ENCODE measurements at regions not wholly inside any gene's neighbourhood (a gene's known extent, or its start where the extent isn't known, plus 50 kb on each side); places are given as distances from the start of the nearest gene placed in this dataset.

GRCh38 chr13:103810026-103810425 lies 743.8 kb upstream of the SLC10A2 start:
- H3K27ac Mint-ChIP-seq = no peak overlapping the region
- H3K4me3 Mint-ChIP-seq = no peak overlapping the region
- no peaks in the 10 kb centered on the region for H3K27me3 Mint-ChIP-seq
- H3K36me3 Mint-ChIP-seq (ENCODE audit: low read depth) = no peaks in the 10 kb centered on the region
- H3K9me3 Mint-ChIP-seq = peaks cover 2% of the 10 kb centered on the region
- ATAC-seq (no peak), DNase-seq (no peak)
- H3K4me1 Mint-ChIP-seq = no peaks in the 10 kb centered on the region

- Mint-ChIP-seq H3K27me3 (no peaks in the 10 kb centered on the region), H3K9me3 (peaks cover 3% of the 10 kb centered on the region), H3K4me3 (no peak overlapping the region), H3K4me1 (no peaks in the 10 kb centered on the region), H3K27ac (no peak overlapping the region), H3K36me3 (ENCODE audit: low read depth) (no peaks in the 10 kb centered on the region)
- ATAC-seq = no peak
- DNase-seq = no peak
Measured at GRCh38 chr13:103805771-103806170, 739.6 kb upstream of the SLC10A2 start.

- no peak for ATAC-seq
- Mint-ChIP-seq H3K36me3 (ENCODE audit: low read depth) (no peaks in the 10 kb centered on the region), H3K27ac (no peak overlapping the region), H3K9me3 (peaks cover 6% of the 10 kb centered on the region), H3K4me1 (no peaks in the 10 kb centered on the region), H3K27me3 (no peaks in the 10 kb centered on the region), H3K4me3 (no peak overlapping the region)
- no peak for DNase-seq
Measured at GRCh38 chr13:103803349-103803748, 737.1 kb upstream of the SLC10A2 start.

DNA sequence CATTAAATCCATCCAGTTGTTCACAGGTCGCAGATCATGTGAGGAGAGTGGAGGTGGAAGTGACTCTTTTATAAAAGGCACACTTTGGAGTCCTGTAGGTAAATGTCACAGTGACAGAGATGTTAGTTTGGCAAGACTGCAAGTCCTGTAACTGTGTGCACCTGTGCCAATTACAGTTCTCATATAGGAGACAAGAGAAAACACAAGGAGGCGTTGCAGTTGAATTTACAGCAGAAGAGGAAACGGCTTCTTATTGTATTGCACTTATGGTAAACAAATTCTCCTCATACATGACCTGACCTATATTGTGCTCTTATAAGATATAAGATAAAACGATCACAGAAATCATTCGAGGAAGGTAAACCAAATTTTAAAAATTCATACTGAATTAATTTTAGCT lies 732.8 kb upstream of the SLC10A2 start:
- Mint-ChIP-seq H3K27me3 (no peaks in the 10 kb centered on the region), H3K9me3 (peaks cover 6% of the 10 kb centered on the region), H3K36me3 (ENCODE audit: low read depth) (no peaks in the 10 kb centered on the region), H3K4me1 (no peaks in the 10 kb centered on the region), H3K27ac (no peak overlapping the region), H3K4me3 (no peak overlapping the region)
- ATAC-seq (no peak), DNase-seq (no peak)

DNA sequence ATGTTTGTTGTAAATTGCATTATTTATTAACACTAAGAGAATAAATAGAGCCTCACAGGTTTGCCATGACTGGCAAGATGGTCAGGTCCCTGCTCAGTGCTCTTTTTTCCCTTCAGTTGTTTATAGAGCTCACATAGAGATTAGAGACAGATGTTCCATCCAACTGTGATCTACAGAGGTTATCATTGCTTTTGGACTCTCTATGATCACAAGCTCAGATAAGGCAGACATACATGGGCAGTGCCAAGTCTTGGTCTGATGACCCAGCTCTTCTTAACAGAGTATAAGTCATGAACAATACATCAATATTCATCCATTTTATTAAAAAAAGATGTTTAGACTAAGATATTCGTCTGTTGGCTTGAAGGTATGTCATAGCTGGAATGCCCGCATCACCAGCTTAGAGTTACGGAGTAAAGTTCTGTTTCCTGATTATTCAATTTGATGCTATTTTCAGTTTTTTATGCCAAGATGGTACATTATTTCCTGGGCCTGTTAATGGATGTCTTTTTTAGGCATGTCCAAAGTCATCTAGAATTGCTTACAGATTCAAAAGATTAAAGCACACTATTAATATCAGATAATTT lies 729.8 kb upstream of the SLC10A2 start:
- DNase-seq = no peak
- Mint-ChIP-seq H3K27ac (no peak overlapping the region), H3K36me3 (ENCODE audit: low read depth) (no peaks in the 10 kb centered on the region), H3K4me3 (no peak overlapping the region), H3K9me3 (peaks cover 5% of the 10 kb centered on the region), H3K4me1 (no peaks in the 10 kb centered on the region), H3K27me3 (no peaks in the 10 kb centered on the region)
- ATAC-seq = no peak

DNA sequence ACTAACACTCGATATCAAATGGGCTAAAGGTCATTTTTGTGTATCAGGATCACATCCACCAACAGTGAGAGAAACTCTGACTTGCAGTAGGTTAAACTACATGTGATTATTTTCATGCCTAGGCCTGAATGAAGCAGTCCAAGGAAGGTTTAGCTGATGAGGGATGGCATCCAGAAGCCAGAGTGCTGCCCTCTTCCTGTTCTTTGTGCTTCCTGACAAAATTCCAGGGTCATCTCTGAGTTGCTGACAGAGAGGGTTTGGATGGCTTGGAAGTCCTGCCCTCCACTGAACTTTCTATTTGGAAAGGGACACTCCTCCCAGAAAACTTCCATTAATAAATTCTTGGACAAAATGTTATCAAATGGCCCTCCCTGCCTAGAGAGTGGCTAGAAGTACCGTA lies 728.3 kb upstream of the SLC10A2 start:
- Mint-ChIP-seq H3K9me3 (no peaks in the 10 kb centered on the region), H3K4me1 (no peaks in the 10 kb centered on the region), H3K27ac (no peak overlapping the region), H3K4me3 (no peak overlapping the region), H3K27me3 (no peaks in the 10 kb centered on the region), H3K36me3 (ENCODE audit: low read depth) (no peaks in the 10 kb centered on the region)
- no peak for ATAC-seq
- DNase-seq = no peak

GRCh38 chr13:103788061-103788652 lies 721.9 kb upstream of the SLC10A2 start:
- Mint-ChIP-seq H3K27me3 (no peaks in the 10 kb centered on the region), H3K36me3 (ENCODE audit: low read depth) (no peaks in the 10 kb centered on the region), H3K4me3 (no peak overlapping the region), H3K4me1 (no peaks in the 10 kb centered on the region), H3K9me3 (no peaks in the 10 kb centered on the region), H3K27ac (no peak overlapping the region)
- no peak for ATAC-seq
- DNase-seq = no peak

GRCh38 chr13:103772576-103772975 lies 706.4 kb upstream of the SLC10A2 start:
- Mint-ChIP-seq H3K36me3 (ENCODE audit: low read depth) (no peaks in the 10 kb centered on the region), H3K4me1 (no peaks in the 10 kb centered on the region), H3K9me3 (peaks cover 6% of the 10 kb centered on the region), H3K27me3 (no peaks in the 10 kb centered on the region), H3K4me3 (no peak overlapping the region), H3K27ac (no peak overlapping the region)
- no peak for ATAC-seq
- DNase-seq = no peak

DNA sequence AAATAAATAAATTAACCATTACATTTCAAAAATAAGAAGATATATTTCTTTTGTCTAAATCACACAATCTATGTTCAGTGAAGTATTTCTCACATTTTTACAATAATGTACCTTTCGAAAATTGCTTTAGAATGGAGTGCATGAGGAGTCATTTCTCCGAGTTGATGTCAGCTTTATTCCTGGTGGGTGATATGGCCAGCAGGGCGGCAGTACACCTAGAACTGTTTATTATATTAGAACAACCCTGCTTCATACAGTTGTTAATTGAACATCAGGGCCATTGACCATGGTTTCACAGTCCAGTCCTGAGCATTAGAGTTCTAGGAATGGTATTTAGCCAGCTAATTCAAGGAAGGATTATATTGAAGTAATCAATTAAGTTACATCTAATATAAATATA lies 696.3 kb upstream of the SLC10A2 start:
- Mint-ChIP-seq H3K4me1 (no peaks in the 10 kb centered on the region), H3K4me3 (no peak overlapping the region), H3K36me3 (ENCODE audit: low read depth) (no peaks in the 10 kb centered on the region), H3K27ac (no peak overlapping the region), H3K9me3 (no peaks in the 10 kb centered on the region), H3K27me3 (no peaks in the 10 kb centered on the region)
- DNase-seq (no peak), ATAC-seq (no peak)

- ATAC-seq (no peak), DNase-seq (no peak)
- H3K9me3 Mint-ChIP-seq = no peaks in the 10 kb centered on the region
- H3K4me3 Mint-ChIP-seq = no peak overlapping the region
- H3K27ac Mint-ChIP-seq = no peak overlapping the region
- H3K4me1 Mint-ChIP-seq = no peaks in the 10 kb centered on the region
- no peaks in the 10 kb centered on the region for H3K27me3 Mint-ChIP-seq
- H3K36me3 Mint-ChIP-seq (ENCODE audit: low read depth) = no peaks in the 10 kb centered on the region
Measured at GRCh38 chr13:103759361-103759760, 693.1 kb upstream of the SLC10A2 start.

DNA sequence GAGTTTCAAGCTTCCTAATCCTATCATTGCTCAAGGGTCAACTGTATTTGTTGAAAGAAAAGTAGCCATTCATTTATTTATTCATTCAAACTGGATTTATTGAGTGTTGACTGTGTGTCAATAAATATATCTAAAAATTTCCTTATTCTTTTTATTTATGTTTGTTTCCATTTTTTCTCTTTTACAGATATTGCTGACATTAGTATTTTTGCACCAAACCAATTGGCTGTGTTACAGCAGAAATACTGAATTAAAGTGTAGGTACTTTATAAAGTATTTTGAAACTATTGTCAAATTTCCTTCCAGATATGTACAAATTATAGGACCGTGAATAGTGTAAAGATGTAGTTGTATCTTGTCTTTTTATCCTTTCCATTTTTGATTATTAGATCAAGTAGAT lies 692.0 kb upstream of the SLC10A2 start:
- Mint-ChIP-seq H3K27ac (no peak overlapping the region), H3K9me3 (no peaks in the 10 kb centered on the region), H3K36me3 (ENCODE audit: low read depth) (no peaks in the 10 kb centered on the region), H3K4me1 (no peaks in the 10 kb centered on the region), H3K27me3 (no peaks in the 10 kb centered on the region), H3K4me3 (no peak overlapping the region)
- ATAC-seq (no peak), DNase-seq (no peak)

- ATAC-seq = no peak
- Mint-ChIP-seq H3K9me3 (no peaks in the 10 kb centered on the region), H3K27me3 (no peaks in the 10 kb centered on the region), H3K27ac (no peak overlapping the region), H3K36me3 (ENCODE audit: low read depth) (no peaks in the 10 kb centered on the region), H3K4me1 (no peaks in the 10 kb centered on the region), H3K4me3 (no peak overlapping the region)
- DNase-seq = no peak
Measured at GRCh38 chr13:103757361-103757760, 691.1 kb upstream of the SLC10A2 start.

DNA sequence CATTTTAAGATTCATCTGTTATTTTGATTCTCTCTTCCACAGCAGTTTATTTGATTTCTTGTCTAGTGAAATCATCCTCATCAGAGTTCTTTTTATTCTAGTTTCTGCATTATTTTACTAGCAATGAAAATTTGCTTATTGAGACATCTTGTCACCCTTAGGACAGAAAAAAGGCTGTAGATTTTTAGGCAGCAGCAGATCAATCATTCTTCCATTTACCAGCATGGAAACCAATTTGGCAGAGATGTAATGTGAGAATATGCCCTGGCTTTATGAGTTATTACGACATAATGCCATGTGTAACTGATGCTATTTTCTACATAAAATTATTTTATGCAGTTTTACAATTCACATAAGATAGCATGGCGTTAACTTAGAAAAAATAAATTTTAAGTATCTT lies 688.6 kb upstream of the SLC10A2 start:
- H3K4me1 Mint-ChIP-seq = no peaks in the 10 kb centered on the region
- ATAC-seq = no peak
- H3K36me3 Mint-ChIP-seq (ENCODE audit: low read depth) = no peaks in the 10 kb centered on the region
- H3K9me3 Mint-ChIP-seq = no peaks in the 10 kb centered on the region
- no peak overlapping the region for H3K4me3 Mint-ChIP-seq
- no peak overlapping the region for H3K27ac Mint-ChIP-seq
- H3K27me3 Mint-ChIP-seq = no peaks in the 10 kb centered on the region
- no peak for DNase-seq

- Mint-ChIP-seq H3K4me3 (no peak overlapping the region), H3K9me3 (no peaks in the 10 kb centered on the region), H3K4me1 (no peaks in the 10 kb centered on the region), H3K27ac (no peak overlapping the region), H3K27me3 (no peaks in the 10 kb centered on the region), H3K36me3 (ENCODE audit: low read depth) (no peaks in the 10 kb centered on the region)
- DNase-seq (no peak), ATAC-seq (no peak)
Measured at GRCh38 chr13:103734837-103735236, 668.6 kb upstream of the SLC10A2 start.

DNA sequence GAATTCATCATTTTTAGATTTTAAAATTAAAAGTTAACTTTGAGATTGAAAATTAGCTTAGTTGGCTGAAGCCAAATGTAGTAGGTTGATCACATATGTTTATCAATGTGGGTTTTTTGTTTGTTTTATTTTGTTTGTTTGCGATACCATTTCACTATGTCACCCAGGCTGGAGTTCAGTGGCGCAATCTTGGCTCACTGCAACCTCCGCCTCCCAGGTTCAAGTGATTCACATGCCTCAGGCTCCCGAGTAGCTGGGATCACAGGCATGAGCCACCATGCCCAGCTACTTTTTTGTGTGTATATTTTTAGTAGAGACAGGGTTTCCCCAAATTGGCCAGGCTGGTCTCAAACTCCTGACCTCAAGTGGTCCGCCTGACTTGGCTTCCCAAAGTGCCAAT lies 665.7 kb upstream of the SLC10A2 start:
- Mint-ChIP-seq H3K4me3 (no peak overlapping the region), H3K9me3 (no peaks in the 10 kb centered on the region), H3K27ac (no peak overlapping the region), H3K36me3 (ENCODE audit: low read depth) (no peaks in the 10 kb centered on the region), H3K4me1 (no peaks in the 10 kb centered on the region), H3K27me3 (no peaks in the 10 kb centered on the region)
- DNase-seq (no peak), ATAC-seq (no peak)

DNA sequence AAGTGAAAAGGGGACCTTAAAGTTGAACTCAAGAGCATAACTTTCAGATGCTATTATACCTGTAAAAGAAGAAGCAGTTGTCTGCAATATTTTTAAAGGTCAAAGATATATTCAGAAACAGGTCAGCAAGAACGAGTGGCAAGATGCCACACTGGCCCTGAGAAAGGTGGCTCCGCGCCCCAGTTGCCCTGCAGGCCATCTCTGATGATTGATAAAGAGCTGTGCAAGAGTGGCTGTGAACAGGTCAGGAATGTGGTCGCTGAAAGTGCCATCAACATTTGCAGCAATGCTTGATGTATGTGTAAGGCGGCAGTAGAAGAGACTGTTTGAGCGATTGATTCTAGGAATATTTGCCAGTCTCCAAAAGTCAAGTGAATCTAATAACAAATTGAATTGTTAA lies 664.2 kb upstream of the SLC10A2 start:
- Mint-ChIP-seq H3K27me3 (no peaks in the 10 kb centered on the region), H3K4me3 (no peak overlapping the region), H3K4me1 (no peaks in the 10 kb centered on the region), H3K27ac (no peak overlapping the region), H3K36me3 (ENCODE audit: low read depth) (no peaks in the 10 kb centered on the region), H3K9me3 (no peaks in the 10 kb centered on the region)
- no peak for DNase-seq
- no peak for ATAC-seq
